GM06990 (cell line): ENCODE measurements at regions not wholly inside any gene's neighbourhood (a gene's known extent, or its start where the extent isn't known, plus 50 kb on each side); places are given as distances from the start of the nearest gene placed in this dataset.

Experiments
- DNase-seq: peaks from one replicate; pipeline ENCODE4 v3.0.0-alpha.2; 2011; ENCODE audit not compliant: insufficient read length; ENCODE audit errors: extremely low read depth
- H3K27me3 ChIP-seq: replicated peaks from 2 replicates; pipeline ENCODE4 v1.6.0; 2011; ENCODE audit warnings: low read length; ENCODE audit not compliant: control insufficient read depth, insufficient read depth
- H3K36me3 ChIP-seq: 2 replicates; pipeline ENCODE4 v1.5.1; 2011; ENCODE audit warnings: low read length; ENCODE audit not compliant: control insufficient read depth, insufficient read depth
- H3K4me3 ChIP-seq: replicated peaks from 2 replicates; pipeline ENCODE4 v1.5.1; 2011; ENCODE audit warnings: low read depth, mild to moderate bottlenecking, control low read depth, low read length
- TF ChIP-seq, protein P1 (sequence below): IDR thresholded peaks from 2 replicates; pipeline ENCODE4 v1.5.1; 2011; ENCODE audit warnings: low read length, control low read depth, mild to moderate bottlenecking, inconsistent platforms; ENCODE audit not compliant: insufficient read depth, poor library complexity, severe bottlenecking

DNA sequence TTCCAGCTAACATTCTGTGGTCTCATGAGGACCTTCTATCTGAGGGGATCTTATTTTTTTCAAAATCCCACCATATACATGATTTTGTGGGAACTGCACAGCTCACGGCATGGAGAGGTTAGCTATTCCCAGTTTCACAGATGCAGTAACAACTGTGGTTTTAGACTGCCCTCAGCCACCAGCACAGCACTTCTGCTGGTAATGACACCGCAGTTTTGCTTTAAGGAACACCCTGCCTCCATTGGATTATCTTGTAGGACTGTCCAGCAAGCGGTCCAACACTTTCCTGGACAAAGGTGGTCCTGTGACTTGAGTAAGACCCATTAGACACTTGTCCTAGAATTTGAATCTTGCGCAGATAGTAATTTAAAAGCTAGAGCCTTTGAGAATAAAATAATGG is 65.3 kb upstream of the SMNDC1 start:
- no peak for DNase-seq
- Histone ChIP-seq H3K27me3 (no peaks in the 10 kb centered on the region), H3K4me3 (no peak overlapping the region), H3K36me3 (no peaks in the 10 kb centered on the region)
- TF ChIP-seq, protein P1, sequence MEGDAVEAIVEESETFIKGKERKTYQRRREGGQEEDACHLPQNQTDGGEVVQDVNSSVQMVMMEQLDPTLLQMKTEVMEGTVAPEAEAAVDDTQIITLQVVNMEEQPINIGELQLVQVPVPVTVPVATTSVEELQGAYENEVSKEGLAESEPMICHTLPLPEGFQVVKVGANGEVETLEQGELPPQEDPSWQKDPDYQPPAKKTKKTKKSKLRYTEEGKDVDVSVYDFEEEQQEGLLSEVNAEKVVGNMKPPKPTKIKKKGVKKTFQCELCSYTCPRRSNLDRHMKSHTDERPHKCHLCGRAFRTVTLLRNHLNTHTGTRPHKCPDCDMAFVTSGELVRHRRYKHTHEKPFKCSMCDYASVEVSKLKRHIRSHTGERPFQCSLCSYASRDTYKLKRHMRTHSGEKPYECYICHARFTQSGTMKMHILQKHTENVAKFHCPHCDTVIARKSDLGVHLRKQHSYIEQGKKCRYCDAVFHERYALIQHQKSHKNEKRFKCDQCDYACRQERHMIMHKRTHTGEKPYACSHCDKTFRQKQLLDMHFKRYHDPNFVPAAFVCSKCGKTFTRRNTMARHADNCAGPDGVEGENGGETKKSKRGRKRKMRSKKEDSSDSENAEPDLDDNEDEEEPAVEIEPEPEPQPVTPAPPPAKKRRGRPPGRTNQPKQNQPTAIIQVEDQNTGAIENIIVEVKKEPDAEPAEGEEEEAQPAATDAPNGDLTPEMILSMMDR: no peak

DNA sequence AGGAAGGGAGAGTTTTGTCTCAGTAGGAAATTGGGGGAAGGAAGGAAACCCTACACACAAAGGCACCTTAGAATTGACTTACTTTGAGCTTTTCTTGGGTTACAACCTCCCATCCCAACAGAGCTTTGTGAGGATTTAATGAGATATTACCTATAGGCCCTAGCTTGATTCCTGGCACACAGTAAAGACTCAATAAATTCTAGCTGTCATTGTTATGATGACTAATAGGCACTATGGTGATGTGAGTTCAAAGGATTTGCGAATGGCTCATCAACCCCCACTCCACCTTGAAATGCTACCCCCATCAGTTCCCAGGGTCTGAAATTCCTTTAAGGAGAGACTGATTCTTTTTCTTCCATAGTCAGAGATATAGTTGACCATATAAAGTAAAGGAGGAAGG is 67.9 kb upstream of the SMNDC1 start:
- TF ChIP-seq, protein P1: no peak
- H3K4me3 ChIP-seq: no peak overlapping the region
- no peaks in the 10 kb centered on the region for H3K36me3 ChIP-seq
- no peak for DNase-seq
- no peaks in the 10 kb centered on the region for H3K27me3 ChIP-seq

DNA sequence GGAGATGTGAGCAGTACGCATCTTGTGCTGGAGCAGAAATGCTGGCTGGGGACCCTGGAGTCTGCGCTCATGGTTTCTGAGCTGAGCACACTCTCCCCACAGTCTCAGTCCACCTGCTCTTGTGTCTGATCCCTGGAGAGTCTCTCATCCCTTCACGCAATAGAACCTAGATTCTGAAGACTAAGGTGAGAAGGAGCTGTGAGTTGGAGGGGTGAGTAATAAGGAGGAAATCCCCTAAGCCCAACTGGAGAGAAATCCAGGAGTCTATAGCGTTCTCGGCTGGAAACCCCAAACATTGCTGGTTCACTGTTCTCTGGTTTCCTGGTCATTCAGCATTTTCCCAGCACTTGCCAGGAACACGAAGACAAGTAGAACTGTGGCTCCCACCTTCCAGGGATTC is 68.3 kb upstream of the SMNDC1 start:
- H3K36me3 ChIP-seq: no peaks in the 10 kb centered on the region
- H3K27me3 ChIP-seq: no peaks in the 10 kb centered on the region
- no peak overlapping the region for H3K4me3 ChIP-seq
- TF ChIP-seq, protein P1: no peak
- DNase-seq: no peak

DNA sequence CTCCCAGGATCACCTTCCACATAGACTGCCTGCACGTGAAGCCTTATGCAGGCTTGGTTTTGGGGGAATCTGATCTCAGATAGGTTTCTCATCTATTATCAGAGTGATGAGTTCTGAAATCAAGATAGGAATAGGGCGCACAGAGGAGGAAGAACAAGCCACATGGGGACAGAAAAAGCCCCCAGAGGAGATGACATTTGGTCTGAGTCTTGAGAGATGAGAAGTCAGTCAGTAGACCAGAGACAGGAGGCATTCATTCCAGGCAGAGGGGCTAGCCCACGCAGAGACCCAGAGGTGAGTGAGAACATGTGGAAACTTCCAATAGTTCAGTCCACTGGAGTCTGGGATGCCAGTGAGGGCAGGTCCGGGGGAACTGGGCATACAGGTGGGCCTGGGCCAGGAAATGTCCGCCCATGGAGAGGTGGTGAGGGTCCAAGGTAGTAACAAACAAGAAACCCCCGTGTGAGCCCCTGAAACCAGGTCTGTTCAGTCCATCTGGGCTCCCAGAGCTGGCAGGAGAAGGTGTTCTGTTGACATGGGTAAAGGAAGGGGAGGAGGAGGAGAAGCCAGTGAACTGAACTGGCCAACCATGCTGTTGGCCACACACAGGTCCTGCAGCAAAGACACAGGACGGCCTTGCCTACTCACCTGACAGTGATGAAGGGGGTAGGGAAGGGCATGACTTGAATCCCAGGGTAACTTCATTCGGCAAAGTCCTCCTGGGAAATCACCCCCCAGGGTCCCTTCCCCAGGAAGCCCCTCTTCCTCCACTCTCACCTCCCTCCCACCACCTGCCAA is 69.3 kb upstream of the SMNDC1 start:
- TF ChIP-seq, protein P1: no peak
- no peaks in the 10 kb centered on the region for H3K36me3 ChIP-seq
- H3K4me3 ChIP-seq: no peak overlapping the region
- no peak for DNase-seq
- no peaks in the 10 kb centered on the region for H3K27me3 ChIP-seq

DNA sequence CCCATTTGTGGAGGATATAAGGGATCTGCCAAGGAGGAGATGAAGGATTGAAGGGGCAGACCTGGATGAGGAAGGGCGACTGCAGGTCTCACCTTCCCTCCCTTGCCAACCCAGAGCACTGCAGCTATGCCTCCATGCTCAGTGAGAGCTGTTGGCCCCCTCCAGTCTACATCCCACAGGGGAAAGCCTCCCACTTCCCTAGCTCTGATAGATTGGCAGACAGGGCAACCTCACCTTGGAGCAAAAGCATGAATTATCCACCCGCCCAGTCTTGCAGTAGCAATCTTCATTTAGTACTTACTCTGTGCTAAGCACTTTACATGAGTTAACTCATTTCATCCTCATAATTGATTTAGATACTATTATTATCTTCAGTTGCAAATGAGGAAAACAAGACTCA is 70.4 kb upstream of the SMNDC1 start:
- no peaks in the 10 kb centered on the region for H3K36me3 ChIP-seq
- TF ChIP-seq, protein P1: no peak
- H3K4me3 ChIP-seq: no peak overlapping the region
- no peaks in the 10 kb centered on the region for H3K27me3 ChIP-seq
- DNase-seq: no peak
